GM23248 (cell line): ENCODE measurements at regions not wholly inside any gene's neighbourhood (a gene's known extent, or its start where the extent isn't known, plus 50 kb on each side); places are given as distances from the start of the nearest gene placed in this dataset.

ENCODE experiments used
- DNase-seq: peaks from one replicate; pipeline ENCODE4 v3.0.0-alpha.2; 2015
- H2AFZ ChIP-seq: fragments of 200-600 bp; sonication (generic); 2 replicates; pipeline ENCODE4 v1.6.1; 2016; ENCODE audit warnings: antibody characterized with exemption
- H3F3A ChIP-seq: fragments of 200-600 bp; sonication (generic); 2 replicates; pipeline ENCODE4 v1.6.1; 2016; ENCODE audit warnings: mild to moderate bottlenecking, antibody characterized with exemption, mixed run types; ENCODE audit not compliant: insufficient read depth
- H3K27ac ChIP-seq: fragments of 200-600 bp; sonication (generic); 2 replicates; pipeline ENCODE4 v1.5.1; 2016; ENCODE audit warnings: mild to moderate bottlenecking
- H3K27me3 ChIP-seq: fragments of 200-600 bp; sonication (generic); replicated peaks from 2 replicates; pipeline ENCODE4 v1.6.1; 2016; ENCODE audit warnings: mild to moderate bottlenecking; ENCODE audit not compliant: insufficient read depth
- H3K36me3 ChIP-seq: fragments of 200-600 bp; sonication (generic); 2 replicates; pipeline ENCODE4 v1.6.1; 2016; ENCODE audit warnings: low read depth, mild to moderate bottlenecking
- H3K4me1 ChIP-seq: fragments of 200-600 bp; sonication (generic); 2 replicates; pipeline ENCODE4 v1.6.1; 2016; ENCODE audit warnings: mild to moderate bottlenecking; ENCODE audit not compliant: insufficient read depth
- H3K4me2 ChIP-seq: fragments of 200-600 bp; sonication (generic); one replicate; pipeline ENCODE4 v1.6.1; 2016; ENCODE audit warnings: mild to moderate bottlenecking; ENCODE audit not compliant: unreplicated experiment
- H3K4me3 ChIP-seq: fragments of 200-600 bp; sonication (generic); 2 replicates; pipeline ENCODE4 v1.5.1; 2016; ENCODE audit warnings: mild to moderate bottlenecking
- H3K79me2 ChIP-seq: fragments of 200-600 bp; sonication (generic); 2 replicates; pipeline ENCODE4 v1.6.1; 2016; ENCODE audit warnings: mild to moderate bottlenecking; ENCODE audit not compliant: insufficient read depth
- H3K9ac ChIP-seq: fragments of 200-600 bp; sonication (generic); 2 replicates; pipeline ENCODE4 v1.6.1; 2016; ENCODE audit warnings: mild to moderate bottlenecking
- H3K9me2 ChIP-seq: fragments of 200-600 bp; sonication (generic); 2 replicates; pipeline ENCODE4 v1.6.1; 2016; ENCODE audit warnings: mixed run types, mild to moderate bottlenecking, moderate library complexity; ENCODE audit not compliant: insufficient read depth
- H3K9me3 ChIP-seq: fragments of 200-600 bp; sonication (generic); one replicate; pipeline ENCODE4 v1.6.1; 2017; ENCODE audit warnings: low read depth
- H4K20me1 ChIP-seq: fragments of 200-600 bp; sonication (generic); 2 replicates; pipeline ENCODE4 v1.6.0; 2016; ENCODE audit not compliant: insufficient read depth
- EZH2 ChIP-seq: fragments of 200-600 bp; sonication (generic); IDR thresholded peaks from 2 replicates; pipeline ENCODE4 v1.6.1; 2018; ENCODE audit warnings: antibody characterized with exemption, mild to moderate bottlenecking; ENCODE audit not compliant: insufficient read depth, poor library complexity, severe bottlenecking
- EZH2phosphoT487 ChIP-seq: fragments of 200-600 bp; sonication (generic); IDR thresholded peaks from 2 replicates; pipeline ENCODE4 v1.6.1; 2018; ENCODE audit warnings: antibody characterized with exemption, moderate library complexity, mild to moderate bottlenecking, low read depth; ENCODE audit not compliant: insufficient read depth
- WGBS, 2 experiments: methylation state at CpG; one replicate each; pipeline ENCODE4 v1.1.6; 2015 to 2017; ENCODE audit warnings: low lambda C conversion rate in 2 of 2, low coverage in 1 of 2; ENCODE audit errors: missing lambda C conversion rate in 2 of 2; 5-methylcytosine and 5-hydroxymethylcytosine counted together
- in situ Hi-C: fragments of 300-500 bp; cut with MboI; formaldehyde crosslinking; loops from 2 replicates; pipeline ENCODE4 v1.15.0; 2020

DNA sequence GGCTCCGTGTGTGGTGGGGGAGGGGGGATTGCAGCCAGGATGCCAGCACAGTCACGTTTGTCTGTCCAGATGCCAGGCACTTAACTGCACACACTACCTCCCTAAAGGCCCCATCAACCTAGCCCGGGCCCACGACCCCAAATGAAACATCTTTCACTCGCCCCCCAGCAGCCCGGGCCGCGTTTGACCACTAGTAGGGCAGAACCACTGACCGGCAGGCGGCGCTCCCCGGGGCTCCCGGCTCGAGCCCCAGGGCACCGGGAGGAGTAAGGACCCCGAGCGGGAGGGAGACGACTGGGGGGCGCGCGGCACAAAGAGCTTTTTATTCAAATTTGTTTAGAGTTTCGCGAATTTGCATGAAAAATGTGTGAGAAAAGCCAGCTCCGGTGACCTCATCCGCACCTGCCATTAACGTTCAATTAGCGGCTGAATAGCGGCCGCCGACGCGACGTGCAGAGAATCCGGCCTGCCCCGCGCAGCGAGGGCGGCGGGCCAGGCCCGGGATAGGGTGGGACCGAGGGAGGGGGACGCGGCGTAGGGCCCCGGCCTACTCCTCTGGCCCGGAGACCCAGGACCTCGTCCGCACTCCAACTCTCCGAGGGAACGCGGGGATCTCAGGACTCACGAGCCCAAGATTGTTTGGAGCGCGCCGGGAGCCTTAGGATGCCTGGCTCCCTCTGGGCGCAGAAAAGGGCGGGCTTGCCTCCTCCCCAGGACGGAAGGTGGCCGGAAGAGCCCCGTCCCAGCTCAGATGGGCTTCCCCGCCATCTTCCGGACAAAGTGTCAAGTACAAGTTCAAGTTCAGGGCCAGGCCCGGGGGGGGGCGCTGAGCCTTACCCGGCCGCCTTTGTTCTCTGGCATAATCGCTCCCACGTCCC lies 64.9 kb upstream of the POLG start:
- 0 out of 2 replicates have a peak, but pooled peaks have one; percentile 28 for TF ChIP-seq EZH2phosphoT487
- peak; percentile 44 for TF ChIP-seq EZH2
- peaks cover 74% of the 10 kb centered on the region for H3K27me3 ChIP-seq
- H3K27ac ChIP-seq: no peak overlapping the region

DNA sequence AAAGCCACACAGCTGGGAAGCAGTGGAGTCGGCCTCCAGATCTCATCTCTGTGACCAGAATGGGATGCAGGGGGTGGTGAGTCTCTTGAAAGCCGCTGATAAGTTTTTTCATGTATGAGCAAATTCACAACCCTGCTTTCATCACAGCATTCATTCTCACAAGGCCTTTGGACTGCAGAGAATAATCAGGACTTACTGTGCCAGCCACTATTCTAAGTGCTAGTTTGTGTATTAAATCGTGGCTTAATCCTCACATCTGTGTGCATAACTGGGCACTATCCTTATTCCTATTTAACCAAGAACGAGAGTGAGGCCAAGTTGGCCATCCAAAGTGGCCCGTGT lies 64.2 kb upstream of the POLG start:
- 31% methylated on average over 5 of the region's 5 CpGs for whole genome bisulfite sequencing, 2 experiments
- H3K79me2 ChIP-seq: no peaks in the 10 kb centered on the region
- H3K27ac ChIP-seq: no peak overlapping the region
- no peaks in the 10 kb centered on the region; the same call in 1 of the 2 replicates for H3K4me1 ChIP-seq
- H3K4me2 ChIP-seq: no peak overlapping the region
- H3K9me2 ChIP-seq: no peaks in the 10 kb centered on the region
- no peak overlapping the region for H3K4me3 ChIP-seq
- H3K36me3 ChIP-seq: no peaks in the 10 kb centered on the region
- H4K20me1 ChIP-seq: no peaks in the 10 kb centered on the region
- DNase-seq: no peak
- in situ Hi-C loops: no loop called here
- no peak overlapping the region for H3K9ac ChIP-seq
- no peaks in the 10 kb centered on the region for H3F3A ChIP-seq
- no peak overlapping the region for H2AFZ ChIP-seq
- TF ChIP-seq EZH2 (no peak), EZH2phosphoT487 (no peak)
- peaks cover 74% of the 10 kb centered on the region for H3K27me3 ChIP-seq
- H3K9me3 ChIP-seq: no peaks in the 10 kb centered on the region

More for the DNA sequence above, 64.9 kb upstream of the POLG start:
- Histone ChIP-seq H3K79me2 (no peaks in the 10 kb centered on the region), H3K9ac (no peak overlapping the region), H3F3A (no peaks in the 10 kb centered on the region), H3K36me3 (no peaks in the 10 kb centered on the region), H3K9me2 (no peaks in the 10 kb centered on the region), H4K20me1 (no peaks in the 10 kb centered on the region), H3K9me3 (no peaks in the 10 kb centered on the region), H3K4me1 (no peaks in the 10 kb centered on the region; the same call in 1 of the 2 replicates), H3K4me2 (peak overlapping the region; percentile 60), H3K4me3 (peak overlapping the region; percentile 48), H2AFZ (peak overlapping the region; percentile 76)
- in situ Hi-C loops: no loop called here
- WGBS, 2 experiments: 4 to 7% methylated on average over 64 to 65 of the region's 68 CpGs
- DNase-seq: peak; percentile 37

DNA sequence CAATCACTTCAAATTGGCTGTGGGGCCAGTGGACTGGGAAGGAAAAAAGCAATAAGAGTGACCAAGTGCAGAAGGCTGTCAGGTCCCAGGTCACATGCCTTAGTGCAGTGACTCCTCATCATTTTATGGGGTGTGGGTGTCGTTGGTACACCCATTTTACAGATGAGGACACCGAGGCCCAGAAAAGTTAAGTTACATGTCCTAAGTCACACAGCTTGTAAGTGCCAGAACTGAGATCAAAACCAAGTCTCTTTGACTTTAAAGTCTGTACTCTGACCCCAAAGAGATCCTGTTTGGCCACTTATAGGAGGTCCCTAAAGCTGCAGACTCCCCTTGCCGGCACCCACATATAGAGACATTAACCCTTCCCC lies 63.0 kb upstream of the POLG start:
- Histone ChIP-seq H3K9me3 (no peaks in the 10 kb centered on the region), H3K9me2 (no peaks in the 10 kb centered on the region), H3K27me3 (peaks cover 73% of the 10 kb centered on the region; the same call in 1 of the 2 replicates), H2AFZ (no peak overlapping the region), H3K4me2 (no peak overlapping the region), H3K9ac (no peak overlapping the region), H3F3A (no peaks in the 10 kb centered on the region), H3K79me2 (no peaks in the 10 kb centered on the region), H3K36me3 (no peaks in the 10 kb centered on the region), H3K4me3 (no peak overlapping the region), H4K20me1 (no peaks in the 10 kb centered on the region), H3K27ac (no peak overlapping the region), H3K4me1 (no peaks in the 10 kb centered on the region; the same call in 1 of the 2 replicates)
- TF ChIP-seq EZH2 (no peak), EZH2phosphoT487 (no peak)
- no peak for DNase-seq
- WGBS, 2 experiments: 28% methylated on average over 3 of the region's 3 CpGs
- in situ Hi-C loops: no loop called here

DNA sequence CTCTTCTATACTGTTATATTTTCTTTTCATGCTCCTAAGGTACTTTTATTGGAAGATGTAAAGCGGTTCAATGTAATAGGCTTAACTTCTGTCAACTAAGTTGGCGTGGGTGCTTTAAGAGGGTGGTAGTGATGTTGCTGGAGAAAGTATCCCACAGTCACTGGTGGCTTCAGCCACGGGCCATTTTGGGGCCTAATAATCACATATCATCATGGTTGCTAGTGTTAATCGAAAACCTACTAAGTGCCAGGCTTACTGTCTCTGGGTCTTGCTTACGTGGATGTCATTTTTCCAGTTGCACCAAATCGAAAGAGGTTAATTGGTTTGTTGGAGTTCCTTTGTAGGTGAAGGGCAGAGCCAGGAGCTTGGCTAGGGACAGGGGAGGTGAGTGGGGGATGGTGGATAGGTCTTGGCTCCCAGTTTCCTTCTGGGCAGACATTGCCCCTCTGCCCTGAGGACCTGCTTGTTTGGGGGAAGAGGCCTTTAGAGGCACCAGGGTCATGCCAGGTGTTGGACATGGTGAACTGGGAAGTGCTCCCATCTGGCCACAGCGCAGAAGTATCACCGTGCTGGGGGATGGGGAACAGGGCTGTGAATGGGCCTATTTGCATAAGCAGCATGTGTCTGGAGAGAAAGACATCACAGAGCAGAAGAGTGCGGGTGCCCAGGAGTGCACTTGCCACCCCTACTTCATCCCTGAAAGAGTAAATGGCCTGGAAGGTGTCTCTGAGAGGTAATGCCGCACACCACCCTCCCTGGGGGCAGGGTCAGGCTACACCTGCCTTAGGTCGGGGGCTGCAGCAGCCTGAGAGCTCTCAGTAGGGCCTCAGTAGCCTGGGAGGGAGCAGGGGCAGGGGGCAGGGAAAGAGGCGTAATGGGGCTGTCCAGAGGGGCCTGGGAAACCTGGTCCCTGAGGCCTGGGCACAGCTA lies 62.4 kb upstream of the POLG start:
- TF ChIP-seq EZH2phosphoT487 (no peak), EZH2 (no peak)
- no peak overlapping the region for H3K4me3 ChIP-seq
- H3K9ac ChIP-seq: no peak overlapping the region
- no peaks in the 10 kb centered on the region for H3K36me3 ChIP-seq
- H3K27me3 ChIP-seq: peaks cover 69% of the 10 kb centered on the region; the same call in 1 of the 2 replicates
- H3K4me1 ChIP-seq: no peaks in the 10 kb centered on the region; the same call in 1 of the 2 replicates
- H3K9me2 ChIP-seq: no peaks in the 10 kb centered on the region
- H3K4me2 ChIP-seq: no peak overlapping the region
- H3F3A ChIP-seq: no peaks in the 10 kb centered on the region
- no peaks in the 10 kb centered on the region for H3K9me3 ChIP-seq
- DNase-seq: no peak
- no peaks in the 10 kb centered on the region for H4K20me1 ChIP-seq
- no peak overlapping the region for H2AFZ ChIP-seq
- H3K27ac ChIP-seq: no peak overlapping the region
- in situ Hi-C loops: no loop called here
- 58 to 59% methylated on average over 12 of the region's 12 CpGs for WGBS, 2 experiments
- no peaks in the 10 kb centered on the region for H3K79me2 ChIP-seq
